Neural cell (in vitro differentiated cells): ENCODE measurements at regions not wholly inside any gene's neighbourhood (a gene's known extent, or its start where the extent isn't known, plus 50 kb on each side); places are given as distances from the start of the nearest gene placed in this dataset.

Source experiments
- H2AFZ ChIP-seq: fragments of 200-600, 300-800 bp; sonication (generic), shearing (Covaris generic); 2 replicates; pipeline ENCODE4 v1.6.0; 2014; ENCODE audit warnings: low read depth, mild to moderate bottlenecking, antibody characterized with exemption, low read length, moderate library complexity
- H3F3A ChIP-seq: fragments of 200-600 bp; shearing (Covaris generic); 2 replicates; pipeline ENCODE4 v1.6.1; 2016; ENCODE audit warnings: mild to moderate bottlenecking, moderate library complexity, mixed read lengths, antibody characterized with exemption, low read length; ENCODE audit not compliant: insufficient read depth, poor library complexity, severe bottlenecking
- H3K27ac ChIP-seq: fragments of 200-600, 300-800 bp; sonication (generic), shearing (Covaris generic); 2 replicates; pipeline ENCODE4 v1.5.1; 2014; ENCODE audit warnings: mild to moderate bottlenecking, low read length, moderate library complexity
- H3K27me3 ChIP-seq: fragments of 300-800, 200-600 bp; sonication (generic), shearing (Covaris generic); 2 replicates; pipeline ENCODE4 v1.6.0; 2014; ENCODE audit warnings: mild to moderate bottlenecking, low read depth, low read length, moderate library complexity; ENCODE audit not compliant: insufficient read depth
- H3K36me3 ChIP-seq: fragments of 300-800, 200-600 bp; sonication (generic), shearing (Covaris generic); 2 replicates; pipeline ENCODE4 v1.5.1; 2014; ENCODE audit warnings: mild to moderate bottlenecking, antibody characterized with exemption, low read length, moderate library complexity; ENCODE audit not compliant: insufficient read depth
- H3K4me2 ChIP-seq: fragments of 300-800, 200-600 bp; sonication (generic), shearing (Covaris generic); 2 replicates; pipeline ENCODE4 v1.6.0; 2014; ENCODE audit warnings: mild to moderate bottlenecking, low read length
- H3K4me3 ChIP-seq: fragments of 300-800, 200-600 bp; sonication (generic), shearing (Covaris generic); 2 replicates; pipeline ENCODE4 v1.5.1; 2014; ENCODE audit warnings: mild to moderate bottlenecking, low read length, moderate library complexity
- H3K79me2 ChIP-seq: fragments of 200-600 bp; shearing (Covaris generic); replicated peaks from 2 replicates; pipeline ENCODE4 v1.6.0; 2014; ENCODE audit warnings: mild to moderate bottlenecking, low read length, moderate library complexity; ENCODE audit not compliant: insufficient read depth
- H3K9ac ChIP-seq: fragments of 300-800, 200-600 bp; sonication (generic), shearing (Covaris generic); 2 replicates; pipeline ENCODE4 v1.6.1; 2016; ENCODE audit warnings: mild to moderate bottlenecking, low read length, mixed read lengths
- H3K9me2 ChIP-seq: fragments of 200-600 bp; shearing (Covaris generic); 2 replicates; pipeline ENCODE4 v1.6.1; 2016; ENCODE audit warnings: mild to moderate bottlenecking, low read length, mixed read lengths; ENCODE audit not compliant: insufficient read depth
- H3K9me3 ChIP-seq: fragments of 200-600, 300-800 bp; sonication (generic), shearing (Covaris generic); 2 replicates; pipeline ENCODE4 v1.6.1; 2016; ENCODE audit warnings: mild to moderate bottlenecking, mixed run types, low read length, moderate library complexity, mixed read lengths
- H4K20me1 ChIP-seq: fragments of 200-600 bp; shearing (Covaris generic); 2 replicates; pipeline ENCODE4 v1.6.1; 2016; ENCODE audit warnings: mild to moderate bottlenecking, mixed run types; ENCODE audit not compliant: insufficient read depth
- EZH2 ChIP-seq: fragments of 200-600, 300-800 bp; shearing (Covaris generic), sonication (generic); IDR thresholded peaks from 2 replicates; pipeline ENCODE4 v1.6.1; 2014; ENCODE audit warnings: antibody characterized with exemption, low read length, borderline replicate concordance, mild to moderate bottlenecking; ENCODE audit not compliant: insufficient read depth, poor library complexity, severe bottlenecking
- MXI1 ChIP-seq: fragments of 450-650 bp; conservative IDR thresholded peaks from 2 replicates; pipeline ENCODE4 v1.6.1; 2014; ENCODE audit warnings: antibody characterized with exemption, mild to moderate bottlenecking; ENCODE audit not compliant: poor library complexity, severe bottlenecking
- POLR2AphosphoS5 ChIP-seq: IDR thresholded peaks from 2 replicates; pipeline ENCODE4 v1.6.1; 2012
- SMC3 ChIP-seq: fragments of 450-650 bp; conservative IDR thresholded peaks from 2 replicates; pipeline ENCODE4 v1.6.1; 2014; ENCODE audit warnings: antibody characterized with exemption, mild to moderate bottlenecking, moderate library complexity; ENCODE audit not compliant: poor library complexity
- TAF1 ChIP-seq: IDR thresholded peaks from 2 replicates; pipeline ENCODE4 v1.6.1; 2012; ENCODE audit warnings: low read depth
- TF ChIP-seq, protein P1 (sequence below): fragments of 450-650 bp; IDR thresholded peaks from 2 replicates; pipeline ENCODE4 v1.5.1; 2014; ENCODE audit warnings: antibody characterized with exemption, mild to moderate bottlenecking, moderate library complexity; ENCODE audit not compliant: poor library complexity, severe bottlenecking

DNA sequence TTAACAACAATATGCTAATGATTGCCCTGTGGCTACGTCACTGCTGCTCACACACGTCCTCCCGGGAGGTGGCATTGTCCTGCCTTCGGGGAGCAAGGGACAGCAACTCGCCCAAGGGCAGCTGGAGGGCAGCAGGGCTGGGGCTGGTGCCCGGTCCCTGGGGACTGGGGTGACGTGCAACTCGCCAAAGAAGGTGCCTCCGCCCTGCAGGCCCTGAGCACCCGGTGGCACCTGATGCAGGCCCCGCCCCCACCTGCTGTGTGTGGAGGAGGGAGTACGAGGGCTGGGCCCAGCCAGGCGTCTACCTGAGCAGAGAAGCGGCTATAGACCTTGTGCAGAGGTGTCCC is 64.8 kb upstream of the SLCO4A1 start:
- no peak overlapping the region for H3K4me2 ChIP-seq
- H2AFZ ChIP-seq = no peak overlapping the region
- H3K4me3 ChIP-seq = no peak overlapping the region
- no peaks in the 10 kb centered on the region for H4K20me1 ChIP-seq
- no peaks in the 10 kb centered on the region for H3K9me3 ChIP-seq
- H3K27me3 ChIP-seq = no peaks in the 10 kb centered on the region
- no peaks in the 10 kb centered on the region for H3K79me2 ChIP-seq
- H3F3A ChIP-seq = no peaks in the 10 kb centered on the region
- H3K36me3 ChIP-seq = no peaks in the 10 kb centered on the region
- H3K9ac ChIP-seq = no peak overlapping the region
- no peaks in the 10 kb centered on the region for H3K9me2 ChIP-seq
- H3K27ac ChIP-seq = no peak overlapping the region
- no peak for TF ChIP-seq SMC3
- TF ChIP-seq TAF1 = no peak
- no peak for TF ChIP-seq MXI1
- TF ChIP-seq EZH2 = no peak

DNA sequence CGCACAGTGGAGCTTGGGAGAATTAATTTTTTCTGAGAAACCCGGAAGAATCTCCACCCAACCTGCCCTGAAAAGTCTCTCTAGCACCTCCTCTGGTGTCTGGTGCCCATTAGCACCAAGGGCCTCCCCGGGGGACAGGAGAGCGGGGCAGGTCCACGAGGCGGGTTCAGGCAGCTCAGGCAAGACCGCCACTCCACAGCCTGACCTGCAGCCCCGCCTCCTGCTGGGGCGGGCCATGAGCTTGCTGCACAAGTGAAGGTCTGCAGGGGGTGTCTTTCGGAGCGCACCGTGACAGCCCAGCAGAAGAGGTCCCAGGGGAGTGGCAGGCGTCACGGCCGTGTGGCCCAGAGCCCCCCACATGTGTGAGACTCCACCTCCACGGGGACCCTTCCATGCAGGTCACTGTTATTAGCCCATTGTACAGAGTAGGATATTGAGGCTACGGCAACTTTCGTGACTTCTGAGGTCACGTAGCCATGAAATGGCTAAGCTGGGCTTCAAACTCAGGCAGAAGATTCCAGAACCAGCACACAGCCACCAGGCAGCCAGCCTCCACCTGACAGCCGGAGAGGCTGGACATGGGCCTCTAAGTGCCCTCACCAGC is 63.9 kb upstream of the SLCO4A1 start:
- no peaks in the 10 kb centered on the region for H3K36me3 ChIP-seq
- no peaks in the 10 kb centered on the region for H3K79me2 ChIP-seq
- H3K27ac ChIP-seq = no peak overlapping the region
- H2AFZ ChIP-seq = no peak overlapping the region
- H3K9me2 ChIP-seq = no peaks in the 10 kb centered on the region
- no peak for TF ChIP-seq EZH2
- TF ChIP-seq POLR2AphosphoS5 = no peak
- TF ChIP-seq, protein P1, sequence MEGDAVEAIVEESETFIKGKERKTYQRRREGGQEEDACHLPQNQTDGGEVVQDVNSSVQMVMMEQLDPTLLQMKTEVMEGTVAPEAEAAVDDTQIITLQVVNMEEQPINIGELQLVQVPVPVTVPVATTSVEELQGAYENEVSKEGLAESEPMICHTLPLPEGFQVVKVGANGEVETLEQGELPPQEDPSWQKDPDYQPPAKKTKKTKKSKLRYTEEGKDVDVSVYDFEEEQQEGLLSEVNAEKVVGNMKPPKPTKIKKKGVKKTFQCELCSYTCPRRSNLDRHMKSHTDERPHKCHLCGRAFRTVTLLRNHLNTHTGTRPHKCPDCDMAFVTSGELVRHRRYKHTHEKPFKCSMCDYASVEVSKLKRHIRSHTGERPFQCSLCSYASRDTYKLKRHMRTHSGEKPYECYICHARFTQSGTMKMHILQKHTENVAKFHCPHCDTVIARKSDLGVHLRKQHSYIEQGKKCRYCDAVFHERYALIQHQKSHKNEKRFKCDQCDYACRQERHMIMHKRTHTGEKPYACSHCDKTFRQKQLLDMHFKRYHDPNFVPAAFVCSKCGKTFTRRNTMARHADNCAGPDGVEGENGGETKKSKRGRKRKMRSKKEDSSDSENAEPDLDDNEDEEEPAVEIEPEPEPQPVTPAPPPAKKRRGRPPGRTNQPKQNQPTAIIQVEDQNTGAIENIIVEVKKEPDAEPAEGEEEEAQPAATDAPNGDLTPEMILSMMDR = no peak
- no peak overlapping the region for H3K4me2 ChIP-seq
- no peaks in the 10 kb centered on the region for H4K20me1 ChIP-seq
- H3K9ac ChIP-seq = no peak overlapping the region
- H3K27me3 ChIP-seq = no peaks in the 10 kb centered on the region
- no peaks in the 10 kb centered on the region for H3K9me3 ChIP-seq
- H3K4me3 ChIP-seq = no peak overlapping the region
- H3F3A ChIP-seq = no peaks in the 10 kb centered on the region

DNA sequence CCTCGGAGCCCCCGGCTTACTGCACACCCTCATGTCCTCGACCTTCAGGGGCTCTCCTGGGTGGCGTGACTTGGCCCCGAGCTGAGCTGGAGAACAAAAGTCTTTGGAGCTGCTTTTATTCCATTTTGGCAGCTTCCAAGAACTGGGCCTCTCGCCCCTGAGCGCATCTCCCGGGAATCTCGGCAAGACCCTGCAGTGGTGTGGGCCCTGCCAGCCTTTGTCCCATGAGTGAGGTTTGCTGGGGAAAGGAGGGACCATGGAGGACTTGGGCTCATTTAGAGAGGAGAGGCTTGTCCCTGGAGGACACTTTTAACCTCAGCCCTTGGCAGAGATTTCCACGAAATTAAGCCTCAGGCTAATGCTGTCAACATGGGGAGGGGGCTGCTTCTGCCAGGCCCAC is 62.3 kb upstream of the SLCO4A1 start:
- Histone ChIP-seq H3K27me3 (no peaks in the 10 kb centered on the region), H2AFZ (no peak overlapping the region), H3F3A (no peaks in the 10 kb centered on the region), H3K9me2 (no peaks in the 10 kb centered on the region), H3K79me2 (no peaks in the 10 kb centered on the region), H3K9ac (no peak overlapping the region), H4K20me1 (no peaks in the 10 kb centered on the region), H3K4me2 (no peak overlapping the region), H3K4me3 (no peak overlapping the region), H3K27ac (no peak overlapping the region), H3K36me3 (no peaks in the 10 kb centered on the region), H3K9me3 (no peaks in the 10 kb centered on the region)
- no peak for TF ChIP-seq SMC3
- TF ChIP-seq, protein P1 = no peak
- no peak for TF ChIP-seq EZH2
